ENCODE measurements at regions not wholly inside any gene's neighbourhood (a gene's known extent, or its start where the extent isn't known, plus 50 kb on each side); places are given as distances from the start of the nearest gene placed in this dataset.

- TF ChIP-seq POLR2A (IDR thresholded peaks at IDR 0.05) (no peak), POLR2AphosphoS5 (IDR thresholded peaks at IDR 0.05; ENCODE audit: insufficient read depth in 1 of 2, low read depth in 1 of 2) (no peak)
- TF ChIP-seq, protein P1, sequence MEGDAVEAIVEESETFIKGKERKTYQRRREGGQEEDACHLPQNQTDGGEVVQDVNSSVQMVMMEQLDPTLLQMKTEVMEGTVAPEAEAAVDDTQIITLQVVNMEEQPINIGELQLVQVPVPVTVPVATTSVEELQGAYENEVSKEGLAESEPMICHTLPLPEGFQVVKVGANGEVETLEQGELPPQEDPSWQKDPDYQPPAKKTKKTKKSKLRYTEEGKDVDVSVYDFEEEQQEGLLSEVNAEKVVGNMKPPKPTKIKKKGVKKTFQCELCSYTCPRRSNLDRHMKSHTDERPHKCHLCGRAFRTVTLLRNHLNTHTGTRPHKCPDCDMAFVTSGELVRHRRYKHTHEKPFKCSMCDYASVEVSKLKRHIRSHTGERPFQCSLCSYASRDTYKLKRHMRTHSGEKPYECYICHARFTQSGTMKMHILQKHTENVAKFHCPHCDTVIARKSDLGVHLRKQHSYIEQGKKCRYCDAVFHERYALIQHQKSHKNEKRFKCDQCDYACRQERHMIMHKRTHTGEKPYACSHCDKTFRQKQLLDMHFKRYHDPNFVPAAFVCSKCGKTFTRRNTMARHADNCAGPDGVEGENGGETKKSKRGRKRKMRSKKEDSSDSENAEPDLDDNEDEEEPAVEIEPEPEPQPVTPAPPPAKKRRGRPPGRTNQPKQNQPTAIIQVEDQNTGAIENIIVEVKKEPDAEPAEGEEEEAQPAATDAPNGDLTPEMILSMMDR (IDR thresholded peaks at IDR 0.05), result no peak
Measured at GRCh38 chr11:40030867-40031266, 1428.6 kb downstream of the LRRC4C start.
